H9 (cell line): ENCODE measurements at regions not wholly inside any gene's neighbourhood (a gene's known extent, or its start where the extent isn't known, plus 50 kb on each side); places are given as distances from the start of the nearest gene placed in this dataset.
"Not testable (repeated sequence)": the region's sequence is repeated elsewhere in the genome, so short reads cannot be mapped to it uniquely, and the experiment has no call there.

ENCODE experiments used
- DNase-seq: peaks from one replicate; pipeline ENCODE4 v3.0.0-alpha.2; 2017
- H2AFZ ChIP-seq: one replicate; pipeline ENCODE4 v1.6.1; 2013; ENCODE audit warnings: mild to moderate bottlenecking, low read length, control low read depth, moderate library complexity
- H2AK5ac ChIP-seq: 2 replicates; pipeline ENCODE4 v1.6.1; 2013; ENCODE audit warnings: low read length, control low read depth, mixed read lengths; ENCODE audit not compliant: insufficient read length
- H2BK120ac ChIP-seq: one replicate; pipeline ENCODE4 v1.6.1; 2013; ENCODE audit warnings: low read depth, mild to moderate bottlenecking, low read length, control low read depth, inconsistent platforms; ENCODE audit not compliant: poor library complexity, severe bottlenecking
- H2BK12ac ChIP-seq: 2 replicates; pipeline ENCODE4 v1.6.1; 2013; ENCODE audit warnings: low read length, control low read depth, mixed read lengths, low read depth; ENCODE audit not compliant: insufficient read length
- H2BK15ac ChIP-seq: 2 replicates; pipeline ENCODE4 v1.6.1; 2013; ENCODE audit warnings: low read depth, low read length, control low read depth
- H2BK20ac ChIP-seq: one replicate; pipeline ENCODE4 v1.6.1; 2013; ENCODE audit warnings: low read depth, mild to moderate bottlenecking, low read length, control low read depth, inconsistent platforms; ENCODE audit not compliant: poor library complexity, severe bottlenecking
- H2BK5ac ChIP-seq: 2 replicates; pipeline ENCODE4 v1.6.1; 2013; ENCODE audit warnings: low read length, control low read depth, mixed read lengths; ENCODE audit not compliant: insufficient read length
- H3K14ac ChIP-seq: 2 replicates; pipeline ENCODE4 v1.6.1; 2013; ENCODE audit warnings: low read length, control low read depth; ENCODE audit not compliant: insufficient read depth
- H3K18ac ChIP-seq: 2 replicates; pipeline ENCODE4 v1.6.1; 2013; ENCODE audit warnings: low read depth, mild to moderate bottlenecking, mixed read lengths, low read length, control low read depth; ENCODE audit not compliant: insufficient read length
- H3K23ac ChIP-seq: 2 replicates; pipeline ENCODE4 v1.6.1; 2013; ENCODE audit warnings: low read length, control low read depth, mixed read lengths, low read depth; ENCODE audit not compliant: insufficient read length
- H3K23me2 ChIP-seq: 2 replicates; pipeline ENCODE4 v1.6.1; 2013; ENCODE audit warnings: low read depth, mild to moderate bottlenecking, mixed read lengths, low read length, control low read depth; ENCODE audit not compliant: insufficient read length, poor library complexity, severe bottlenecking
- H3K27ac ChIP-seq: 2 replicates; pipeline ENCODE4 v1.5.1; 2013; ENCODE audit warnings: low read length, control low read depth, mixed read lengths, low read depth; ENCODE audit not compliant: insufficient read length
- H3K27me3 ChIP-seq: 2 replicates; pipeline ENCODE4 v1.6.1; 2013; ENCODE audit warnings: low read length, control low read depth, inconsistent platforms; ENCODE audit not compliant: insufficient read depth
- H3K4ac ChIP-seq: 2 replicates; pipeline ENCODE4 v1.6.1; 2013; ENCODE audit warnings: low read depth, mild to moderate bottlenecking, control low read depth, inconsistent platforms, low read length, moderate library complexity
- H3K4me1 ChIP-seq: 2 replicates; pipeline ENCODE4 v1.6.1; 2013; ENCODE audit warnings: low read length, control low read depth, inconsistent platforms; ENCODE audit not compliant: insufficient read depth
- H3K4me2 ChIP-seq: 2 replicates; pipeline ENCODE4 v1.6.1; 2013; ENCODE audit warnings: low read length, control low read depth, mixed read lengths; ENCODE audit not compliant: insufficient read length, insufficient read depth
- H3K56ac ChIP-seq: 2 replicates; pipeline ENCODE4 v1.6.1; 2013; ENCODE audit warnings: low read depth, mild to moderate bottlenecking, mixed read lengths, low read length, control low read depth; ENCODE audit not compliant: insufficient read length
- H3K79me1 ChIP-seq: 2 replicates; pipeline ENCODE4 v1.6.1; 2013; ENCODE audit warnings: low read depth, mild to moderate bottlenecking, moderate library complexity, low read length, control low read depth, inconsistent platforms; ENCODE audit not compliant: insufficient read depth, poor library complexity, severe bottlenecking
- H3K79me2 ChIP-seq: 2 replicates; pipeline ENCODE4 v1.6.1; 2013; ENCODE audit warnings: low read length, control low read depth, inconsistent platforms; ENCODE audit not compliant: insufficient read depth
- H3K9ac ChIP-seq: 2 replicates; pipeline ENCODE4 v1.6.1; 2013; ENCODE audit warnings: low read length, control low read depth, mixed read lengths; ENCODE audit not compliant: insufficient read length; ENCODE audit errors: extremely low read depth
- H3K9me3 ChIP-seq: one replicate; pipeline ENCODE4 v1.6.1; 2013; ENCODE audit warnings: low read depth, low read length, inconsistent platforms; ENCODE audit not compliant: control insufficient read depth
- H3T11ph ChIP-seq: one replicate; pipeline ENCODE4 v1.6.1; 2013; ENCODE audit warnings: mild to moderate bottlenecking, low read length, control low read depth, inconsistent platforms
- H4K20me1 ChIP-seq: one replicate; pipeline ENCODE4 v1.6.1; 2013; ENCODE audit not compliant: control insufficient read depth, insufficient read length, insufficient read depth
- H4K5ac ChIP-seq: 2 replicates; pipeline ENCODE4 v1.6.1; 2013; ENCODE audit warnings: low read depth, mild to moderate bottlenecking, mixed read lengths, low read length, control low read depth; ENCODE audit not compliant: insufficient read length
- H4K8ac ChIP-seq: replicated peaks from 2 replicates; pipeline ENCODE4 v1.6.1; 2013; ENCODE audit warnings: low read length, control low read depth, mixed read lengths, low read depth; ENCODE audit not compliant: insufficient read length
- H4K91ac ChIP-seq: 2 replicates; pipeline ENCODE4 v1.6.1; 2013; ENCODE audit warnings: low read depth, mild to moderate bottlenecking, moderate library complexity, mixed read lengths, low read length, control low read depth; ENCODE audit not compliant: insufficient read length
- H3K27ac Mint-ChIP-seq, 3 experiments: 2 replicates in 2 of 3; 3 replicates in 1 of 3; pipeline ENCODE4 v1.8.0; 2020 to 2021; ENCODE audit warnings: mixed read lengths in 3 of 3, mild to moderate bottlenecking in 1 of 3, moderate library complexity in 1 of 3
- H3K27me3 Mint-ChIP-seq: 2 replicates; pipeline ENCODE4 v1.8.0; 2021; ENCODE audit warnings: low read depth, mild to moderate bottlenecking, moderate library complexity, mixed read lengths
- H3K36me3 Mint-ChIP-seq, 3 experiments: 2 replicates in 2 of 3; 3 replicates in 1 of 3; pipeline ENCODE4 v1.8.0; 2020 to 2021; ENCODE audit warnings: low read depth in 3 of 3, mixed read lengths in 3 of 3; ENCODE audit not compliant: insufficient read depth in 1 of 3
- H3K4me1 Mint-ChIP-seq, 2 experiments: 2 replicates each; pipeline ENCODE4 v1.8.0; 2020; ENCODE audit warnings: mixed read lengths in 2 of 2
- H3K4me3 Mint-ChIP-seq, 2 experiments: 2 replicates in 1 of 2; 3 replicates in 1 of 2; pipeline ENCODE4 v1.8.0; 2020 to 2021; ENCODE audit warnings: mild to moderate bottlenecking in 2 of 2, mixed read lengths in 2 of 2, moderate library complexity in 1 of 2
- H3K9me3 Mint-ChIP-seq, 2 experiments: 2 replicates in 1 of 2; 3 replicates in 1 of 2; pipeline ENCODE4 v1.8.0; 2020; ENCODE audit warnings: mild to moderate bottlenecking in 2 of 2, mixed read lengths in 2 of 2, moderate library complexity in 1 of 2
- WGBS: extraction: QIAGEN DNeasy Blood & Tissue Kit; methylation state at CpG from one replicate; pipeline ENCODE4 v1.1.7; 2013; ENCODE audit warnings: missing lambda C conversion rate, low lambda C conversion rate, mixed read lengths; ENCODE audit not compliant: insufficient read length; ENCODE audit errors: extremely low coverage; 5-methylcytosine and 5-hydroxymethylcytosine counted together

DNA sequence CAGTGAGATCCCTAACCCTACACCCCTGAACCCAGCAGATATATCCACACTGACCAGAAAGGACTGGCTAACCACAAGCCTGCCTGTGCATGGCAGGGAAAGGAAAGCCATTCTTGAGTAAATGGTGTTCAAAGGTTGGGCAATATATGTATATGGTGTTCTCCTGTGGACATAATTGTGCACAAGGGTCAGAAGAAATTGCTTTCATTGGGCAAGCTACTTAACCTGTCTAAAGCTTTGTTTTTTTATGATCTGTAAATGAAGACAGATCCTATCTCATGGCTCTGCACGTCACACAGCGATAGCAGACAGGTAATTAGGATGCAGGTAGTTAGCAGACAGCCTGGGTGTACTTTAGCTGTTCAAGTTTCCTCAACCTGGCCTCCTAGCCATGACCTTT lies 263.5 kb upstream of the PLGLB2 start:
- H3K9me3 Mint-ChIP-seq, H3K4me2 ChIP-seq, H2BK15ac ChIP-seq, H2AK5ac ChIP-seq, H4K20me1 ChIP-seq, H3T11ph ChIP-seq, H2BK5ac ChIP-seq, H3K23ac ChIP-seq, H3K27ac ChIP-seq, H3K79me2 ChIP-seq, H4K91ac ChIP-seq, H2BK12ac ChIP-seq, H2BK20ac ChIP-seq, H2BK120ac ChIP-seq, H3K9me3 ChIP-seq, H3K9ac ChIP-seq, H3K4me3 Mint-ChIP-seq, H3K56ac ChIP-seq, H4K5ac ChIP-seq, DNase-seq, H3K4me1 ChIP-seq, H3K79me1 ChIP-seq, H3K18ac ChIP-seq, H3K27me3 ChIP-seq, H3K36me3 Mint-ChIP-seq, H2AFZ ChIP-seq, H3K14ac ChIP-seq, H3K27ac Mint-ChIP-seq, H3K23me2 ChIP-seq, H3K27me3 Mint-ChIP-seq, H3K4ac ChIP-seq, H4K8ac ChIP-seq: not testable (repeated sequence)
- WGBS, result no CpG with 5 or more reads among the region's 2 CpGs
- H3K4me1 Mint-ChIP-seq, result peaks cover 11 to 12% of the 10 kb centered on the region in 2 experiments

GRCh38 chr2:87485455-87485854 lies 262.4 kb upstream of the PLGLB2 start:
- H3K4ac ChIP-seq, H3K14ac ChIP-seq, H3K4me2 ChIP-seq, H3K9me3 Mint-ChIP-seq, H2AK5ac ChIP-seq, H3K79me2 ChIP-seq, H4K20me1 ChIP-seq, H4K91ac ChIP-seq, H3K27me3 ChIP-seq, H3K27me3 Mint-ChIP-seq, H2BK15ac ChIP-seq, DNase-seq, H3K23me2 ChIP-seq, H3K56ac ChIP-seq, H3K4me3 Mint-ChIP-seq, H3K23ac ChIP-seq, H2AFZ ChIP-seq, H3K9ac ChIP-seq, H3T11ph ChIP-seq, H3K4me1 ChIP-seq, H3K9me3 ChIP-seq, H2BK12ac ChIP-seq, H2BK20ac ChIP-seq, H3K79me1 ChIP-seq, H3K18ac ChIP-seq, H4K8ac ChIP-seq, H2BK120ac ChIP-seq, H2BK5ac ChIP-seq, H4K5ac ChIP-seq, H3K27ac ChIP-seq, H3K36me3 Mint-ChIP-seq: not testable (repeated sequence)
- Mint-ChIP-seq H3K4me1 (peaks cover 11 to 12% of the 10 kb centered on the region in 2 experiments), H3K27ac (peak overlapping the region in 1 of 3 experiments; percentile 79; a peak in 2 of 7 replicates)
- no CpG with 5 or more reads among the region's 8 CpGs for WGBS
